Spleen (tissue), 7 donors: ENCODE measurements at regions not wholly inside any gene's neighbourhood (a gene's known extent, or its start where the extent isn't known, plus 50 kb on each side); places are given as distances from the start of the nearest gene placed in this dataset.

ENCODE experiments used
- POLR2A ChIP-seq, 3 donors: fragments of 450-650 bp; IDR thresholded peaks; one replicate each; pipeline ENCODE4 v1.5.1; 2017; ENCODE audit warnings: antibody characterized with exemption in 3 of 3, mild to moderate bottlenecking in 1 of 3
- POLR2AphosphoS5 ChIP-seq, 3 donors: sonication (generic); formaldehyde crosslinking; IDR thresholded peaks; one replicate each; pipeline ENCODE4 v1.5.1; 2017; ENCODE audit warnings: antibody characterized with exemption in 3 of 3
- TF ChIP-seq, protein P1 (sequence below), 11 experiments: fragments of 200-600 bp in 7 of 11; fragments of 450-650 bp in 4 of 11; sonication (generic) in 4 of 11; IDR thresholded peaks in 8 of 11; conservative IDR thresholded peaks in 3 of 11; 1 replicate in 7 of 11; 2 replicates in 4 of 11; pipeline versions ENCODE4 v1.4.0 to v1.8.0; 2016 to 2021; ENCODE audit warnings: antibody characterized with exemption in 11 of 11, inconsistent platforms in 4 of 11, mild to moderate bottlenecking in 1 of 11
- donor health status: DM: no; HTN: no; CAD: no; lungs with moderate emphysema.
- donor health status: DM: no; HTN: no; CAD: no.
- donor health status: DM: no; HTN: no; CAD: no.

DNA sequence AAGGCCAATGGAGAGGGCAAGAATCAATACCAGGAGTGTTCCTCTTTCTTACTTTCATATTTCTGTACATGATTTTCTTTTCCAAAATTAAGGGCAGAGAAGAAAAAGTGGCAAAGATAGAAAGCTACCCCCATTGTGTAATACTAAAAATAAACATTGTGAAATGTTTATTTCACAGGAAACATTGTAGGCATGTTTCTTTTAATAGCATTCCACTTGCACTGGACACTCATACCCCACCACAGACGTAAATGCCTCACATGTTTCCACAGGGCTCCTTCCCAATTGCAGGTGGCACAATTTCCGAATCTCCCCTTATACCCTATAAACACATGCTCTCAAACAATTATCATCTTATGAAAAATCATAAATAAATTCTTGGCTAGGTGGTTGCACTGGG is 645.1 kb upstream of the SETBP1 start:
- no peak for TF ChIP-seq POLR2A (IDR thresholded peaks at IDR 0.05)
- TF ChIP-seq, protein P1, sequence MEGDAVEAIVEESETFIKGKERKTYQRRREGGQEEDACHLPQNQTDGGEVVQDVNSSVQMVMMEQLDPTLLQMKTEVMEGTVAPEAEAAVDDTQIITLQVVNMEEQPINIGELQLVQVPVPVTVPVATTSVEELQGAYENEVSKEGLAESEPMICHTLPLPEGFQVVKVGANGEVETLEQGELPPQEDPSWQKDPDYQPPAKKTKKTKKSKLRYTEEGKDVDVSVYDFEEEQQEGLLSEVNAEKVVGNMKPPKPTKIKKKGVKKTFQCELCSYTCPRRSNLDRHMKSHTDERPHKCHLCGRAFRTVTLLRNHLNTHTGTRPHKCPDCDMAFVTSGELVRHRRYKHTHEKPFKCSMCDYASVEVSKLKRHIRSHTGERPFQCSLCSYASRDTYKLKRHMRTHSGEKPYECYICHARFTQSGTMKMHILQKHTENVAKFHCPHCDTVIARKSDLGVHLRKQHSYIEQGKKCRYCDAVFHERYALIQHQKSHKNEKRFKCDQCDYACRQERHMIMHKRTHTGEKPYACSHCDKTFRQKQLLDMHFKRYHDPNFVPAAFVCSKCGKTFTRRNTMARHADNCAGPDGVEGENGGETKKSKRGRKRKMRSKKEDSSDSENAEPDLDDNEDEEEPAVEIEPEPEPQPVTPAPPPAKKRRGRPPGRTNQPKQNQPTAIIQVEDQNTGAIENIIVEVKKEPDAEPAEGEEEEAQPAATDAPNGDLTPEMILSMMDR (IDR thresholded peaks at IDR 0.05 in 8 of 11, conservative IDR thresholded peaks at IDR 0.05 in 3 of 11): no peak
- no peak for TF ChIP-seq POLR2AphosphoS5 (IDR thresholded peaks at IDR 0.05)
